Uterus (tissue), 3 donors: ENCODE measurements at regions not wholly inside any gene's neighbourhood (a gene's known extent, or its start where the extent isn't known, plus 50 kb on each side); places are given as distances from the start of the nearest gene placed in this dataset.

ENCODE experiments used
- DNase-seq, 2 donors: peaks; one replicate each; pipeline ENCODE4 v3.0.0-alpha.2; 2019 to 2020
- H3K27ac ChIP-seq, 2 donors: fragments of 200-600 bp; sonication (generic); 1 replicate in 1 of 2; 2 replicates in 1 of 2; pipeline ENCODE4 v1.5.1; 2016 to 2018
- H3K27me3 ChIP-seq, 2 donors: fragments of 200-600 bp; sonication (generic); one replicate each; pipeline ENCODE4 v1.5.1; 2018 to 2019; ENCODE audit warnings: control low read depth in 1 of 2
- H3K36me3 ChIP-seq, 2 donors: fragments of 200-600 bp; sonication (generic); one replicate each; pipeline ENCODE4 v1.5.1; 2019; ENCODE audit warnings: control low read depth in 1 of 2
- H3K4me1 ChIP-seq, 2 donors: fragments of 200-600 bp; sonication (generic); one replicate each; pipeline ENCODE4 v1.5.1; 2018 to 2019; ENCODE audit warnings: control low read depth in 1 of 2
- H3K4me3 ChIP-seq, 2 donors: fragments of 200-600 bp; sonication (generic); 1 replicate in 1 of 2; 2 replicates in 1 of 2; pipeline ENCODE4 v1.5.1; 2018 to 2019; ENCODE audit warnings: mild to moderate bottlenecking in 1 of 2
- H3K9me3 ChIP-seq, 2 donors: fragments of 200-600 bp; sonication (generic); one replicate each; pipeline ENCODE4 v1.5.1; 2019; ENCODE audit warnings: control low read depth in 1 of 2
- POLR2A ChIP-seq, 2 donors: fragments of 450-650 bp; IDR thresholded peaks; one replicate each; pipeline ENCODE4 v1.6.1; 2016; ENCODE audit warnings: antibody characterized with exemption in 2 of 2, mild to moderate bottlenecking in 1 of 2, moderate library complexity in 1 of 2
- intact Hi-C: fragments of 100-400 bp; cut with DNase I; formaldehyde crosslinking; loops from one replicate; pipeline ENCODE4 v1.15.1; 2023; ENCODE audit warnings: low total_unique reads
- TF ChIP-seq, protein P1 (sequence below), 4 experiments: fragments of 200-600 bp in 2 of 4; fragments of 450-650 bp in 2 of 4; sonication (generic) in 2 of 4; IDR thresholded peaks; one replicate each; pipeline ENCODE4 v1.5.1; 2016 to 2019; ENCODE audit warnings: antibody characterized with exemption in 4 of 4, mild to moderate bottlenecking in 2 of 4, moderate library complexity in 1 of 4
- donor health status: DM: yes; HTN: yes; CAD: no.

DNA sequence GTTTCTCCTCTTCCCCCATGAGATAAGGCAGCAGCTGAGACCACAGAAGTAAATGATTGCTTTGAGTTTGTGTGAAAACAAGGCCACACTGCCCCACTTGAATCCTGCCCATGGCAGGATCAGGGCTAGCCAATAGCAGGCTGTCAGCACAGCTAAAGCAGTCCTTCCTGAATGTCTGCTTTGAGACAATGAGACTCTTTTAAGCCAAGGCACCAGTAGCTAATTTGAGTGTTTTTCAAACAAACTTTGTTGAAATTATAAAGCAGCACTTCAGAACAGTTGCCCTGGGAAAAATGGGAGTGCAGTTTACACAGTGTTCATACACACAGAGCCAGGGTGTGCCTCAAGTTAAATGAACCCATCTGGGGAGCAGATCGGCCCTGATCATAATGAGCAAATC, 103.5 kb upstream of the OR5AK2 start:
- intact Hi-C loops, result no loop called here
- H3K27ac ChIP-seq, result no peak overlapping the region
- H3K9me3 ChIP-seq, result no peaks in the 10 kb centered on the region
- TF ChIP-seq, protein P1, sequence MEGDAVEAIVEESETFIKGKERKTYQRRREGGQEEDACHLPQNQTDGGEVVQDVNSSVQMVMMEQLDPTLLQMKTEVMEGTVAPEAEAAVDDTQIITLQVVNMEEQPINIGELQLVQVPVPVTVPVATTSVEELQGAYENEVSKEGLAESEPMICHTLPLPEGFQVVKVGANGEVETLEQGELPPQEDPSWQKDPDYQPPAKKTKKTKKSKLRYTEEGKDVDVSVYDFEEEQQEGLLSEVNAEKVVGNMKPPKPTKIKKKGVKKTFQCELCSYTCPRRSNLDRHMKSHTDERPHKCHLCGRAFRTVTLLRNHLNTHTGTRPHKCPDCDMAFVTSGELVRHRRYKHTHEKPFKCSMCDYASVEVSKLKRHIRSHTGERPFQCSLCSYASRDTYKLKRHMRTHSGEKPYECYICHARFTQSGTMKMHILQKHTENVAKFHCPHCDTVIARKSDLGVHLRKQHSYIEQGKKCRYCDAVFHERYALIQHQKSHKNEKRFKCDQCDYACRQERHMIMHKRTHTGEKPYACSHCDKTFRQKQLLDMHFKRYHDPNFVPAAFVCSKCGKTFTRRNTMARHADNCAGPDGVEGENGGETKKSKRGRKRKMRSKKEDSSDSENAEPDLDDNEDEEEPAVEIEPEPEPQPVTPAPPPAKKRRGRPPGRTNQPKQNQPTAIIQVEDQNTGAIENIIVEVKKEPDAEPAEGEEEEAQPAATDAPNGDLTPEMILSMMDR (IDR thresholded peaks at IDR 0.05), result no peak
- TF ChIP-seq POLR2A (IDR thresholded peaks at IDR 0.05), result no peak
- no peak for DNase-seq
- no peaks in the 10 kb centered on the region for H3K27me3 ChIP-seq
- no peak overlapping the region for H3K4me3 ChIP-seq
- no peaks in the 10 kb centered on the region for H3K36me3 ChIP-seq
- H3K4me1 ChIP-seq, result no peaks in the 10 kb centered on the region

DNA sequence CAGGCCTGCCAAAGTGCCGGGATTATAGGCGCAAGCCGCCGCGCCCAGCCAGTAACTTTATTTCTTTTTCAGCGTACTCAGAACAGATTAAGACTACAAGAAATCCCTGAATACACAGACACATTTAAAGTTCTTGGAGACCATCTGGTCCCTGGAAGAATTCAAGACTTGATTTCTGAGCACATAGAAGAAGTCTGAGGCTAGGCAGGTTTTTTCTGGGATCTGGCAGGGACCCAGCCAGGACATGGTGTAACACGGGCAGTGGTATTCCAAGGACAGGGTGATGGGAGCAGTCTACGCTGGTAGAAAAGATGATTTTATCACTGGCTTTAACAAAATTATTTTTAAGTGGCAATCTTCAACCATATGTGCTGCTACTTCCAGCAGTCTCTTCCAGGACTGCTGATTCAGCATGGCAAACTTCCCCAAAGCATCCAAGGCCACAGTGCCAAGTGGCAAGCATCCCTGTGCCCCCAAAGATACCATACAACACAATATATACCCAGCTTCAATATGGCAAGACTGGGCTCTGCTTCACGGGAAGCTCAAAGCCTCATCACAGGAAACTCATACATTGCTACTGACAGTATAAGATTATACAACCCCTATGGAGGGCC, 105.2 kb upstream of the OR5AK2 start:
- Histone ChIP-seq H3K36me3 (no peaks in the 10 kb centered on the region), H3K4me1 (no peaks in the 10 kb centered on the region), H3K27me3 (no peaks in the 10 kb centered on the region), H3K4me3 (no peak overlapping the region), H3K27ac (no peak overlapping the region), H3K9me3 (no peaks in the 10 kb centered on the region)
- no peak for DNase-seq
- TF ChIP-seq, protein P1 (IDR thresholded peaks at IDR 0.05), result no peak
- no peak for TF ChIP-seq POLR2A (IDR thresholded peaks at IDR 0.05)
- intact Hi-C loops, result no loop called here

DNA sequence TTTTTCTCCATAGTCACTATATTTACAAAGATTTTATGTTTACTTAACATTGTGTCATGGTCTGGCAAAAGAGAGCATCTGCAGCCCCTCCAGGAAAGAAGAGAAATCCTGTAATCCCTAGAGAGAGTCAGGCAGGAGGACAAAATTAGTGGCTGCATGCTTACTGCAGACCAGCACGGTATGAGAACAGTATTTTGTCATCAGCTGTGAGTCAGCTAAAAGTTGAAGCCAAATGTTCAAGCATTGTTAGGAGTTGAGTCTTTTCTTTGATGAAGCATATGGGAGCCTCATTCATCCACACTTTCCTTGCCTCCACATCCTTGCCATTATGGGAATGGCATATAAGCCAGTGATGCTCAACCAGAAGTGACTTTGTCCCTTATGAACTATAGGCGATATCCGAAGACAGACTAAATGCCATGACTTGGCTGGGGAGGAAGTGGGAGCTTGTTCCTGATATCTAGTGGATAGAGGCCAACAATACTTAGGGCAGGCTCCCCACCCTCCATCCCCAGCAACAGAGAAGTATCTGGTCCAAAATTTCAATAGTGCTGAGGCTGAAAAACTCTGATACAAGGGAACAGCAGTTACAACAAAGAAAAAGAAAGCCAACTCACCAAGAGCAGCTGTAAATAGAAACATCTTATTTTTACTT, 112.0 kb upstream of the OR5AK2 start:
- Histone ChIP-seq H3K9me3 (no peaks in the 10 kb centered on the region), H3K4me1 (no peaks in the 10 kb centered on the region), H3K36me3 (no peaks in the 10 kb centered on the region), H3K27me3 (no peaks in the 10 kb centered on the region), H3K27ac (no peak overlapping the region), H3K4me3 (no peak overlapping the region)
- TF ChIP-seq POLR2A (IDR thresholded peaks at IDR 0.05), result no peak
- TF ChIP-seq, protein P1 (IDR thresholded peaks at IDR 0.05), result no peak
- no peak for DNase-seq
- intact Hi-C loops, result no loop called here

DNA sequence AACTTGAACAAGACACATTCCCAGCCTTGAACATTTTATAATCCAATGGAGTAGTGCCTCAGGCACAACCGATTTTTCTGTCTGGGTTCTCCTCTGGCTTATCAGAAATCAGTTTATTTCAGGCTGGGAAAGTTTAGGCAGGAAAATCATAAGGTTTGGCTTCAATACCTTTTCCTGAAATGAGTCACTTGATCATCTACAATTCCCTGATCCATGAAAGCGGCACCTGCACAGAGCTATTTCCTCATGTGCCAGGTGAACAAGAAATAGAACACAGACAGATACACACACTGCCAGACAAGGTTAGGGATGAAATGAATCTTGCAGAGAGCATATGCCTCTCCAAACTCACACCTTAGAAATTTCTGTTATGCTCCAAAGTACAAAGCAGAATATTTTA, 106.7 kb upstream of the OR9G4 start:
- no peak for DNase-seq
- no peaks in the 10 kb centered on the region for H3K27me3 ChIP-seq
- H3K4me1 ChIP-seq, result no peaks in the 10 kb centered on the region
- no peak overlapping the region for H3K4me3 ChIP-seq
- TF ChIP-seq POLR2A (IDR thresholded peaks at IDR 0.05), result no peak
- TF ChIP-seq, protein P1 (IDR thresholded peaks at IDR 0.05), result no peak
- intact Hi-C loops, result no loop called here
- no peaks in the 10 kb centered on the region for H3K9me3 ChIP-seq
- no peaks in the 10 kb centered on the region for H3K36me3 ChIP-seq
- no peak overlapping the region for H3K27ac ChIP-seq

DNA sequence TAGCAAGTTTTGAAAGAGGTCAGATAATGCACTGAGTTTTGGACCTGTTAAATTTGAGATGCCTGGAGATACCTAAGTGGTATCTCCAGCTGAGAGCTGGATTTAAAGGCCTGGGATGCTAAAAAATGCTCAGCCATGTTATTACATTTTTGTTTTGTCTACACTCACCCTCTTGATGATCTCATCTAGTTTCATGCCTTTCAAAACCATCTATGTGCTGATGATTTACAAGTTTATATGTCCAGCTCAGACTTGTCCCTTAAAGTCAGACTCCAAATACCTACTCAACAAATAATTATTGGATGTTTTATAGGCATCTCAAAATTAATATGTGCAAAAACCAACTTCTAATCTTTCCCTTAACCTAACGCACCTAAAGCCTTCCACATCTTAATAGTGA, 103.6 kb upstream of the OR9G4 start:
- TF ChIP-seq POLR2A (IDR thresholded peaks at IDR 0.05), result no peak
- TF ChIP-seq, protein P1 (IDR thresholded peaks at IDR 0.05), result no peak
- intact Hi-C loops, result no loop called here
- H3K36me3 ChIP-seq, result no peaks in the 10 kb centered on the region

More for the DNA sequence above, 103.6 kb upstream of the OR9G4 start:
- H3K27me3 ChIP-seq, result no peaks in the 10 kb centered on the region
- H3K4me1 ChIP-seq, result no peaks in the 10 kb centered on the region
- no peak overlapping the region for H3K4me3 ChIP-seq
- H3K9me3 ChIP-seq, result no peaks in the 10 kb centered on the region
- DNase-seq, result no peak
- no peak overlapping the region for H3K27ac ChIP-seq
